ENCODE measurements at regions not wholly inside any gene's neighbourhood (a gene's known extent, or its start where the extent isn't known, plus 50 kb on each side); places are given as distances from the start of the nearest gene placed in this dataset.
A peak's percentile ranks its signal among the peaks of the same experiment; 100 is the strongest.

GRCh38 chr14:96729889-96730288 lies 67.3 kb upstream of the VRK1 start:
- no peak for DNase-seq

GRCh38 chr14:96730386-96730785 lies 66.8 kb upstream of the VRK1 start:
- no peak for DNase-seq

GRCh38 chr14:96734076-96734622 lies 63.0 kb upstream of the VRK1 start:
- no peak for DNase-seq

- no peak for DNase-seq
Observed at GRCh38 chr14:96735526-96735925, 61.7 kb upstream of the VRK1 start.

GRCh38 chr14:96736439-96736838 lies 60.7 kb upstream of the VRK1 start:
- no peak for DNase-seq

GRCh38 chr14:96737881-96738280 lies 59.3 kb upstream of the VRK1 start:
- no peak for DNase-seq

- no peak for DNase-seq
Observed at GRCh38 chr14:96739200-96739910, 57.8 kb upstream of the VRK1 start.

GRCh38 chr14:96741151-96741977 lies 55.8 kb upstream of the VRK1 start:
- peak; percentile 18 for DNase-seq

GRCh38 chr14:96744262-96744661 lies 52.9 kb upstream of the VRK1 start:
- no peak for DNase-seq

- no peak for DNase-seq
Observed at GRCh38 chr14:96745500-96746051, 51.6 kb upstream of the VRK1 start.

GRCh38 chr14:96746101-96746500 lies 51.1 kb upstream of the VRK1 start:
- no peak for DNase-seq

- DNase-seq: no peak
Observed at GRCh38 chr14:96747006-96747405, 50.2 kb upstream of the VRK1 start.

All from NCI-H446 treated with DMSO at 0.1 percent for 48 hours (cell line).